PC-3 (cell line): ENCODE measurements at regions not wholly inside any gene's neighbourhood (a gene's known extent, or its start where the extent isn't known, plus 50 kb on each side); places are given as distances from the start of the nearest gene placed in this dataset.

Experiments used
- EZH2 ChIP-seq: fragments of 300-600 bp; sonication (generic); IDR thresholded peaks from one replicate; pipeline ENCODE4 v1.6.1; 2017; ENCODE audit warnings: antibody characterized with exemption, mild to moderate bottlenecking, low read length; ENCODE audit not compliant: unreplicated experiment
- EZH2phosphoT487 ChIP-seq: fragments of 300-600 bp; sonication (generic); IDR thresholded peaks from 2 replicates; pipeline ENCODE4 v1.6.1; 2018; ENCODE audit warnings: mild to moderate bottlenecking, antibody characterized with exemption, low read length, borderline replicate concordance
- TF ChIP-seq, protein P1 (sequence below): fragments of 300-600 bp; sonication (generic); conservative IDR thresholded peaks from 2 replicates; pipeline ENCODE4 v1.5.1; 2017; ENCODE audit warnings: antibody characterized with exemption, low read depth, mild to moderate bottlenecking, low read length

DNA sequence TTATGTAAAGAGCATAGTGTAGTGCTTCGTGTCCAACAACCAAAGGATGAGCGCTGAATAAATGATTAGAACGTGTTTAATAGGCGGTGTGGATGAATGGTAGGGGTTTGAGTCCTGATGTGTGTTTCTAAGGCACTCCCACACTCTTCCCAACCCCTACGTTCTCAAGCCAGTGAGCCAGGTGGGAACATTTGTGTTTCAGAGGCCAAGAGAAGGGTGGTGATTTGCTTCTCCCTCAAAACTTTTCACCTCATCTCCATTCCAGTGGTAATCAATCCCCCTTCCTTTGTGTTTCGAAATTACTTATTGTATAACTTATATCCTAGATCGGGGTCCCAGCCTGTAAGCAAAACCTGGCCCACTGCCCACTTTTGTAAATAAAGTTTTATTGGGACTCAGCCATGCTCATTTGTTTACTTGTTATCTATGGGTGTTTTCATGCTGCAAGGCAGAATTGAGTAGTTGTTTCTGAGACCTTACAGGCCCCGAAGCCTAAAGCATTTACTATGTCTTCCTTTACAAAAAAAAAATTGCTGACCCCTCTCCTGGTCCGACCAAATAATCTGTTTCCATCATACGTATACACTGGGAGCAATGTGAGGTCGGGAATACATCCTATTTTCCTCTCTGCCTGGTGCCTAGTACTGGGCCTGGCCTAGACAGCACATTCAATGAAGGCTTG is 150.8 kb upstream of the MYCN start:
- no peak for TF ChIP-seq EZH2
- TF ChIP-seq, protein P1, sequence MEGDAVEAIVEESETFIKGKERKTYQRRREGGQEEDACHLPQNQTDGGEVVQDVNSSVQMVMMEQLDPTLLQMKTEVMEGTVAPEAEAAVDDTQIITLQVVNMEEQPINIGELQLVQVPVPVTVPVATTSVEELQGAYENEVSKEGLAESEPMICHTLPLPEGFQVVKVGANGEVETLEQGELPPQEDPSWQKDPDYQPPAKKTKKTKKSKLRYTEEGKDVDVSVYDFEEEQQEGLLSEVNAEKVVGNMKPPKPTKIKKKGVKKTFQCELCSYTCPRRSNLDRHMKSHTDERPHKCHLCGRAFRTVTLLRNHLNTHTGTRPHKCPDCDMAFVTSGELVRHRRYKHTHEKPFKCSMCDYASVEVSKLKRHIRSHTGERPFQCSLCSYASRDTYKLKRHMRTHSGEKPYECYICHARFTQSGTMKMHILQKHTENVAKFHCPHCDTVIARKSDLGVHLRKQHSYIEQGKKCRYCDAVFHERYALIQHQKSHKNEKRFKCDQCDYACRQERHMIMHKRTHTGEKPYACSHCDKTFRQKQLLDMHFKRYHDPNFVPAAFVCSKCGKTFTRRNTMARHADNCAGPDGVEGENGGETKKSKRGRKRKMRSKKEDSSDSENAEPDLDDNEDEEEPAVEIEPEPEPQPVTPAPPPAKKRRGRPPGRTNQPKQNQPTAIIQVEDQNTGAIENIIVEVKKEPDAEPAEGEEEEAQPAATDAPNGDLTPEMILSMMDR, result no peak
- no peak for TF ChIP-seq EZH2phosphoT487
